ENCODE measurements at regions not wholly inside any gene's neighbourhood (a gene's known extent, or its start where the extent isn't known, plus 50 kb on each side); places are given as distances from the start of the nearest gene placed in this dataset.
"Not testable (repeated sequence)": the region's sequence is repeated elsewhere in the genome, so short reads cannot be mapped to it uniquely, and the experiment has no call there.

GRCh38 chr3:127520993-127521392 is 69.5 kb downstream of the TPRA1 start:
- no peak for DNase-seq

- no peak for DNase-seq
These were observed 72.0 kb downstream of the TPRA1 start for GRCh38 chr3:127518456-127519081.

GRCh38 chr3:127512256-127512655 is 78.3 kb downstream of the TPRA1 start:
- no peak for DNase-seq

GRCh38 chr3:127501177-127501576 is 89.4 kb downstream of the TPRA1 start:
- DNase-seq, result no peak

- no peak for DNase-seq
These were observed 92.9 kb downstream of the TPRA1 start for GRCh38 chr3:127497676-127498075.

GRCh38 chr3:127497166-127497565 is 93.4 kb downstream of the TPRA1 start:
- DNase-seq, result no peak

- no peak for DNase-seq
These were observed 94.5 kb downstream of the TPRA1 start for GRCh38 chr3:127495821-127496655.

- no peak for DNase-seq
These were observed 96.4 kb downstream of the TPRA1 start for GRCh38 chr3:127493924-127494646.

GRCh38 chr3:127492426-127492825 is 98.1 kb downstream of the TPRA1 start:
- no peak for DNase-seq

- DNase-seq, result no peak
These were observed 98.6 kb downstream of the TPRA1 start for GRCh38 chr3:127491909-127492308.

GRCh38 chr3:127491323-127491722 is 99.2 kb downstream of the TPRA1 start:
- no peak for DNase-seq

GRCh38 chr3:127491024-127491305 is 99.6 kb downstream of the TPRA1 start:
- not testable (repeated sequence) for DNase-seq

- no peak for DNase-seq
These were observed 100.1 kb downstream of the TPRA1 start for GRCh38 chr3:127490271-127491023.

GRCh38 chr3:127489357-127489756 is 101.2 kb downstream of the TPRA1 start:
- no peak for DNase-seq

- no peak for DNase-seq
These were observed 101.8 kb downstream of the TPRA1 start for GRCh38 chr3:127488740-127489139.

GRCh38 chr3:127488141-127488672 is 102.3 kb downstream of the TPRA1 start:
- DNase-seq, result no peak

GRCh38 chr3:127487196-127487595 is 103.3 kb downstream of the TPRA1 start:
- no peak for DNase-seq

GRCh38 chr3:127486321-127486944 is 104.1 kb downstream of the TPRA1 start:
- DNase-seq, result no peak

GRCh38 chr3:127485396-127486170 is 105.0 kb downstream of the TPRA1 start:
- no peak for DNase-seq

GRCh38 chr3:127484601-127485388 is 105.7 kb downstream of the TPRA1 start:
- DNase-seq, result no peak
